CD14-positive monocyte (primary cell): ENCODE measurements at regions not wholly inside any gene's neighbourhood (a gene's known extent, or its start where the extent isn't known, plus 50 kb on each side); places are given as distances from the start of the nearest gene placed in this dataset.

ENCODE experiments used
- DNase-seq, 3 donors: peaks; one replicate each; pipeline ENCODE4 v3.0.0-alpha.2; 2011 to 2022
- H2AFZ ChIP-seq: 2 replicates; pipeline ENCODE4 v1.6.0; 2012; ENCODE audit warnings: mild to moderate bottlenecking, low read depth, low read length, inconsistent platforms; ENCODE audit not compliant: insufficient read depth, poor library complexity, severe bottlenecking
- H3K27ac ChIP-seq, 2 donors: 1 replicate in 1 of 2; 2 replicates in 1 of 2; pipeline ENCODE4 v1.5.1; 2012 to 2013; ENCODE audit warnings: low read length in 2 of 2, control low read depth in 1 of 2, inconsistent platforms in 1 of 2, low read depth in 1 of 2, mild to moderate bottlenecking in 1 of 2
- H3K27me3 ChIP-seq, 2 donors: one replicate each; pipeline versions ENCODE4 v1.6.0 to v1.6.1; 2011 to 2013; ENCODE audit warnings: low read length in 2 of 2; ENCODE audit not compliant: control insufficient read depth in 2 of 2, insufficient read depth in 2 of 2
- H3K36me3 ChIP-seq, 2 donors: replicated peaks in 1 of 2; 1 replicate in 1 of 2; 2 replicates in 1 of 2; pipeline versions ENCODE4 v1.5.1 to v1.6.1; 2012 to 2013; ENCODE audit warnings: low read length in 2 of 2, control low read depth in 1 of 2, inconsistent platforms in 1 of 2, mild to moderate bottlenecking in 1 of 2; ENCODE audit not compliant: insufficient read depth in 2 of 2, control insufficient read depth in 1 of 2
- H3K4me1 ChIP-seq, 2 donors: 1 replicate in 1 of 2; 2 replicates in 1 of 2; pipeline versions ENCODE4 v1.5.1 to v1.6.1; 2012 to 2013; ENCODE audit warnings: low read length in 2 of 2, control low read depth in 1 of 2, inconsistent platforms in 1 of 2, mild to moderate bottlenecking in 1 of 2, moderate library complexity in 1 of 2; ENCODE audit not compliant: insufficient read depth in 2 of 2, control insufficient read depth in 1 of 2
- H3K4me2 ChIP-seq: replicated peaks from 2 replicates; pipeline ENCODE3; 2012; ENCODE audit warnings: low read length, moderate library complexity, mild to moderate bottlenecking; ENCODE audit not compliant: poor library complexity, severe bottlenecking; ENCODE audit errors: extremely low read depth
- H3K4me3 ChIP-seq, 3 experiments: fragments of 200-600 bp in 1 of 3; sonication (generic) in 1 of 3; replicated peaks in 1 of 3; 1 replicate in 2 of 3; 2 replicates in 1 of 3; pipeline ENCODE4 v1.5.1; 2011 to 2013; ENCODE audit warnings: low read length in 3 of 3, mild to moderate bottlenecking in 3 of 3, control low read depth in 2 of 3, low read depth in 2 of 3, inconsistent platforms in 1 of 3, moderate library complexity in 1 of 3
- H3K79me2 ChIP-seq: 2 replicates; pipeline ENCODE4 v1.6.0; 2012; ENCODE audit warnings: mild to moderate bottlenecking, control low read depth, inconsistent platforms, low read length, moderate library complexity; ENCODE audit not compliant: insufficient read depth
- H3K9ac ChIP-seq: 2 replicates; pipeline ENCODE4 v1.6.0; 2017; ENCODE audit warnings: low read length, mild to moderate bottlenecking; ENCODE audit not compliant: insufficient read depth, poor library complexity, severe bottlenecking
- H3K9me3 ChIP-seq, 2 donors: replicated peaks in 1 of 2; 1 replicate in 1 of 2; 2 replicates in 1 of 2; pipeline versions ENCODE4 v1.5.1 to v1.6.1; 2012 to 2013; ENCODE audit warnings: low read length in 2 of 2, control low read depth in 1 of 2; ENCODE audit not compliant: control insufficient read depth in 1 of 2, insufficient read depth in 1 of 2
- H4K20me1 ChIP-seq: 2 replicates; pipeline ENCODE4 v1.6.0; 2012; ENCODE audit warnings: mild to moderate bottlenecking, low read length, control low read depth, moderate library complexity; ENCODE audit not compliant: insufficient read depth
- H3K27ac Mint-ChIP-seq, 7 donors: one replicate each; pipeline ENCODE4 v1.8.0; 2020; ENCODE audit warnings: mild to moderate bottlenecking in 7 of 7, mixed read lengths in 7 of 7, moderate library complexity in 6 of 7, inconsistent platforms in 2 of 7
- H3K27me3 Mint-ChIP-seq, 3 donors: one replicate each; pipeline ENCODE4 v1.8.0; 2021 to 2022; ENCODE audit warnings: low read depth in 3 of 3, mild to moderate bottlenecking in 3 of 3, mixed read lengths in 3 of 3, moderate library complexity in 3 of 3, inconsistent platforms in 1 of 3
- H3K36me3 Mint-ChIP-seq, 2 donors: one replicate each; pipeline ENCODE4 v1.8.0; 2020; ENCODE audit warnings: mixed read lengths in 2 of 2, inconsistent platforms in 1 of 2, mild to moderate bottlenecking in 1 of 2
- H3K4me1 Mint-ChIP-seq: one replicate; pipeline ENCODE4 v1.8.0; 2020; ENCODE audit warnings: mild to moderate bottlenecking, mixed read lengths
- H3K4me3 Mint-ChIP-seq, 2 donors: one replicate each; pipeline ENCODE4 v1.8.0; 2020; ENCODE audit warnings: mild to moderate bottlenecking in 2 of 2, mixed read lengths in 2 of 2, moderate library complexity in 1 of 2
- H3K9me3 Mint-ChIP-seq, 7 donors: one replicate each; pipeline ENCODE4 v1.8.0; 2020 to 2022; ENCODE audit warnings: mixed read lengths in 7 of 7, mild to moderate bottlenecking in 6 of 7, moderate library complexity in 6 of 7, inconsistent platforms in 2 of 7
- CTCF ChIP-seq: fragments of 200-600 bp; IDR thresholded peaks from one replicate; pipeline ENCODE4 v1.8.0; 2022; ENCODE audit warnings: antibody characterized with exemption, mild to moderate bottlenecking
- WGBS: methylation state at CpG from one replicate; pipeline ENCODE4 v1.1.5; 2013; ENCODE audit warnings: missing lambda C conversion rate; ENCODE audit not compliant: insufficient coverage; 5-methylcytosine and 5-hydroxymethylcytosine counted together
- intact Hi-C, 2 donors: fragments of 100-400 bp; cut with micrococcal nuclease; formaldehyde crosslinking; loops; one replicate each; pipeline versions ENCODE4 v1.15.0 to v1.15.1; 2023

DNA sequence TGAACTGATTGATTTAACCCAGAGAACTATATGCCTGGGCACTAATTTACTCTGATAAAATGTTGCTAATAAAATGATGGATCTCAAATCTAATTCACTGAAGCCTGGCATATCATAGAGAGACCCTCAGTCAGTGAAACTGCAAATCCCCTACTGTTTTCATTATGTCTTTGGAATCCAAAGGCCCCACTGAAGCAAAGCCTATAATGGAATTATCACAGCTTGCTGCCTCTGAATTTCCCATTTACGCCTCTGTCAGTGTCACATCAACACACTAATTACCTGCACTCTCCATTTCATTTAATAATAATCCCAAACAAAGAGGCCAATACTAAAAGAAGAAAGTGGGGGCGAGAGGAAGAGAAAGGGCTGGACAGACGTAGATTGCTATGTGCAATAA is 470.9 kb downstream of the MBD2 start:
- H3K9me3 ChIP-seq = no peaks in the 10 kb centered on the region
- H3K4me2 ChIP-seq = no peak overlapping the region
- Mint-ChIP-seq H3K36me3 (no peaks in the 10 kb centered on the region), H3K27ac (no peak overlapping the region), H3K4me1 (no peaks in the 10 kb centered on the region), H3K4me3 (no peak overlapping the region), H3K27me3 (peaks cover 0 to 2% (median 0%) of the 10 kb centered on the region in 3 donors), H3K9me3 (peaks cover 0 to 7% (median 0%) of the 10 kb centered on the region in 7 donors)
- H3K27ac ChIP-seq = no peak overlapping the region
- no peak overlapping the region for H3K4me3 ChIP-seq
- H3K36me3 ChIP-seq = no peaks in the 10 kb centered on the region
- no peaks in the 10 kb centered on the region for H3K79me2 ChIP-seq
- no peak for TF ChIP-seq CTCF
- 75% methylated on average over 2 of the region's 3 CpGs for WGBS
- no peak for DNase-seq
- no peaks in the 10 kb centered on the region for H3K27me3 ChIP-seq
- no peak overlapping the region for H3K9ac ChIP-seq
- intact Hi-C loops = no loop called here
- H4K20me1 ChIP-seq = no peaks in the 10 kb centered on the region
- H2AFZ ChIP-seq = no peak overlapping the region
- H3K4me1 ChIP-seq = no peaks in the 10 kb centered on the region

DNA sequence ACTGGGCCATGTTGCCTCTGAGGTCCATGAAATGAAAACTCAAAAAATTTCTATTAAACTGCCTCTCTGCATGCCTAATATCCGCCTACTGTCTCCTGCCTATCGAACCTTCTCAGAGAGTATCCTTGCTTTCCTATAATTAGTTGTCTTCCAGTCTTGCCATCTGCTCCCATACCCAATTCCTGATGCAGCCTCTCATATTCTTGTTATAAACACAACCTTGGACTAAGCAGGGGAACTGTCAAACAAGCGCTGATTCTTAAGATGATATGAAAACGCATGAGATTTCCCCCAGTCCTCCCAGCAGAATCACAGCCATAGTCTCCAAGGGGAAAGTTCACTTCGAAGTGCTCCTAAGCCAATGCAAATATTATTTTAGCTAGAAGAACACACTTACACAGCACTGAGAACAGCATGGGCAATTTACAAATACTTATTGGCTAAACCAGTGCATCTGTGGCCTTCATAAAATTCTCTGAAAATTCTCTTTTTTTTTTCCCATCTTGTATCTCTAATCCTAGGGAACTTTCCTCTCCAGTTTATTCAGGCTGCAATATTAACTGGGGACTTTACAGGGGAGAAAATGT is 471.6 kb downstream of the MBD2 start:
- no peak overlapping the region for H3K27ac Mint-ChIP-seq
- Histone ChIP-seq H3K27me3 (no peaks in the 10 kb centered on the region), H3K9ac (no peak overlapping the region), H2AFZ (no peak overlapping the region), H3K9me3 (no peaks in the 10 kb centered on the region), H3K4me3 (no peak overlapping the region), H3K36me3 (no peaks in the 10 kb centered on the region), H3K4me2 (no peak overlapping the region), H4K20me1 (no peaks in the 10 kb centered on the region), H3K27ac (no peak overlapping the region), H3K4me1 (no peaks in the 10 kb centered on the region), H3K79me2 (no peaks in the 10 kb centered on the region)
- 92% methylated on average over 5 of the region's 5 CpGs for WGBS
- TF ChIP-seq CTCF = no peak
- H3K4me1 Mint-ChIP-seq = no peaks in the 10 kb centered on the region
- H3K9me3 Mint-ChIP-seq = peaks cover 0 to 4% (median 0%) of the 10 kb centered on the region in 7 donors
- peaks cover 0 to 2% (median 0%) of the 10 kb centered on the region in 3 donors for H3K27me3 Mint-ChIP-seq
- intact Hi-C loops = no loop called here
- H3K36me3 Mint-ChIP-seq = no peaks in the 10 kb centered on the region
- DNase-seq = no peak
- H3K4me3 Mint-ChIP-seq = no peak overlapping the region
